ENCODE measurements at regions not wholly inside any gene's neighbourhood (a gene's known extent, or its start where the extent isn't known, plus 50 kb on each side); places are given as distances from the start of the nearest gene placed in this dataset.
"Not testable (repeated sequence)": the region's sequence is repeated elsewhere in the genome, so short reads cannot be mapped to it uniquely, and the experiment has no call there.

GRCh38 chr2:4115435-4115834 is 412.1 kb downstream of the DCDC2C start:
- TF ChIP-seq, protein P1, sequence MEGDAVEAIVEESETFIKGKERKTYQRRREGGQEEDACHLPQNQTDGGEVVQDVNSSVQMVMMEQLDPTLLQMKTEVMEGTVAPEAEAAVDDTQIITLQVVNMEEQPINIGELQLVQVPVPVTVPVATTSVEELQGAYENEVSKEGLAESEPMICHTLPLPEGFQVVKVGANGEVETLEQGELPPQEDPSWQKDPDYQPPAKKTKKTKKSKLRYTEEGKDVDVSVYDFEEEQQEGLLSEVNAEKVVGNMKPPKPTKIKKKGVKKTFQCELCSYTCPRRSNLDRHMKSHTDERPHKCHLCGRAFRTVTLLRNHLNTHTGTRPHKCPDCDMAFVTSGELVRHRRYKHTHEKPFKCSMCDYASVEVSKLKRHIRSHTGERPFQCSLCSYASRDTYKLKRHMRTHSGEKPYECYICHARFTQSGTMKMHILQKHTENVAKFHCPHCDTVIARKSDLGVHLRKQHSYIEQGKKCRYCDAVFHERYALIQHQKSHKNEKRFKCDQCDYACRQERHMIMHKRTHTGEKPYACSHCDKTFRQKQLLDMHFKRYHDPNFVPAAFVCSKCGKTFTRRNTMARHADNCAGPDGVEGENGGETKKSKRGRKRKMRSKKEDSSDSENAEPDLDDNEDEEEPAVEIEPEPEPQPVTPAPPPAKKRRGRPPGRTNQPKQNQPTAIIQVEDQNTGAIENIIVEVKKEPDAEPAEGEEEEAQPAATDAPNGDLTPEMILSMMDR (conservative IDR thresholded peaks at IDR 0.05): not testable (repeated sequence)
- TF ChIP-seq ZFX (IDR thresholded peaks at IDR 0.05): not testable (repeated sequence)

All from C4-2B (cell line).